ENCODE measurements at regions not wholly inside any gene's neighbourhood (a gene's known extent, or its start where the extent isn't known, plus 50 kb on each side); places are given as distances from the start of the nearest gene placed in this dataset.

- no peak overlapping the region for H3K4me3 Mint-ChIP-seq (ENCODE audit: unreplicated experiment)
- ChIA-PET POLR2A (no interaction called here), CTCF (no interaction called here)
- H3K36me3 Mint-ChIP-seq (ENCODE audit: insufficient read depth, unreplicated experiment) = no peaks in the 10 kb centered on the region
- no peak overlapping the region for H3K27ac Mint-ChIP-seq (ENCODE audit: low read depth, unreplicated experiment)
- DNase-seq (ENCODE audit: unreplicated experiment) = no peak
- H3K9me3 Mint-ChIP-seq (ENCODE audit: unreplicated experiment) = no peaks in the 10 kb centered on the region
- BruUV-seq (replicated peaks) = no TSS peak
- TF ChIP-seq CTCF (IDR thresholded peaks at IDR 0.05; ENCODE audit: unreplicated experiment) = no peak
- peaks cover 23% of the 10 kb centered on the region for H3K27me3 Mint-ChIP-seq (ENCODE audit: insufficient read depth, unreplicated experiment)
- intact Hi-C loops (cut with micrococcal nuclease) = no loop called here
- H3K4me1 Mint-ChIP-seq (ENCODE audit: insufficient read depth, unreplicated experiment) = no peaks in the 10 kb centered on the region
These were observed 304.7 kb upstream of the GRM3 start for GRCh38 chr7:86339051-86339450.

- H3K4me1 Mint-ChIP-seq (ENCODE audit: insufficient read depth, unreplicated experiment) = no peaks in the 10 kb centered on the region
- POLR2A ChIA-PET = no interaction called here
- peaks cover 29% of the 10 kb centered on the region for H3K27me3 Mint-ChIP-seq (ENCODE audit: insufficient read depth, unreplicated experiment)
- H3K9me3 Mint-ChIP-seq (ENCODE audit: unreplicated experiment) = no peaks in the 10 kb centered on the region
- DNase-seq (ENCODE audit: unreplicated experiment) = no peak
- CTCF ChIA-PET = interaction anchor here (0.6 kb wide), 1 partner anchor 1289 kb away, joined by 3 read pairs; no protein-coding TSS in a partner anchor
- no peak for TF ChIP-seq CTCF (IDR thresholded peaks at IDR 0.05; ENCODE audit: unreplicated experiment)
- no peak overlapping the region for H3K4me3 Mint-ChIP-seq (ENCODE audit: unreplicated experiment)
- no peaks in the 10 kb centered on the region for H3K36me3 Mint-ChIP-seq (ENCODE audit: insufficient read depth, unreplicated experiment)
- BruUV-seq (replicated peaks) = no TSS peak
- no peak overlapping the region for H3K27ac Mint-ChIP-seq (ENCODE audit: low read depth, unreplicated experiment)
- intact Hi-C loops (cut with micrococcal nuclease) = no loop called here
These were observed 314.8 kb upstream of the GRM3 start for GRCh38 chr7:86328801-86329433.

DNA sequence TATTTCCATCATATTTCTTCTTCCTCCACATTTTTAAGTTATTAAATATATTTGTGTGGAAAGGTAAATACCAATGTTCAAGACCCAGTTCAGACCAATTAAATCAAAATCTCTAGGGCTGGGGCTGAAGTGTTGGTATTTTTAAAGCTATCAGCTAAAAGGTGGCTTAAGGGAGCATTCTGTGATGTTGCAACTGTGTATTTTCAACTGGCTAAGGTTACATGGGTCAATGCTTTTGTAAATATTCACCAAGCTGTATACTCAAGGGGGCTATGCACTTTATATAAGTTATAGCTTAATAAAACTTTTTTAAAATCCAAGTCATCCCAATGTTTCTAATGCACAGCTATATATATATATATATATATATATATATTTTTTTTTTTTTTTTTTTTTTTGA lies 316.9 kb upstream of the GRM3 start:
- Mint-ChIP-seq H3K27ac (ENCODE audit: low read depth, unreplicated experiment) (no peak overlapping the region), H3K9me3 (ENCODE audit: unreplicated experiment) (no peaks in the 10 kb centered on the region), H3K4me1 (ENCODE audit: insufficient read depth, unreplicated experiment) (no peaks in the 10 kb centered on the region), H3K36me3 (ENCODE audit: insufficient read depth, unreplicated experiment) (no peaks in the 10 kb centered on the region), H3K27me3 (ENCODE audit: insufficient read depth, unreplicated experiment) (peaks cover 29% of the 10 kb centered on the region), H3K4me3 (ENCODE audit: unreplicated experiment) (no peak overlapping the region)
- no peak for DNase-seq (ENCODE audit: unreplicated experiment)
- intact Hi-C loops (cut with micrococcal nuclease) = no loop called here
- BruUV-seq (replicated peaks) = no TSS peak
- TF ChIP-seq CTCF (IDR thresholded peaks at IDR 0.05; ENCODE audit: unreplicated experiment) = no peak
- POLR2A ChIA-PET = no interaction called here
- CTCF ChIA-PET = no interaction called here

GRCh38 chr7:86320889-86321288 lies 322.8 kb upstream of the GRM3 start:
- TF ChIP-seq CTCF (IDR thresholded peaks at IDR 0.05; ENCODE audit: unreplicated experiment) = no peak
- ChIA-PET CTCF (no interaction called here), POLR2A (no interaction called here)
- DNase-seq (ENCODE audit: unreplicated experiment) = no peak
- intact Hi-C loops (cut with micrococcal nuclease) = no loop called here
- Mint-ChIP-seq H3K4me3 (ENCODE audit: unreplicated experiment) (no peak overlapping the region), H3K27me3 (ENCODE audit: insufficient read depth, unreplicated experiment) (peaks cover 16% of the 10 kb centered on the region), H3K9me3 (ENCODE audit: unreplicated experiment) (no peaks in the 10 kb centered on the region), H3K27ac (ENCODE audit: low read depth, unreplicated experiment) (no peak overlapping the region), H3K4me1 (ENCODE audit: insufficient read depth, unreplicated experiment) (no peaks in the 10 kb centered on the region), H3K36me3 (ENCODE audit: insufficient read depth, unreplicated experiment) (no peaks in the 10 kb centered on the region)
- no TSS peak for BruUV-seq (replicated peaks)

All from MCF 10A (cell line).